ENCODE measurements at regions not wholly inside any gene's neighbourhood (a gene's known extent, or its start where the extent isn't known, plus 50 kb on each side); places are given as distances from the start of the nearest gene placed in this dataset.
"Not testable (repeated sequence)": the region's sequence is repeated elsewhere in the genome, so short reads cannot be mapped to it uniquely, and the experiment has no call there.

DNA sequence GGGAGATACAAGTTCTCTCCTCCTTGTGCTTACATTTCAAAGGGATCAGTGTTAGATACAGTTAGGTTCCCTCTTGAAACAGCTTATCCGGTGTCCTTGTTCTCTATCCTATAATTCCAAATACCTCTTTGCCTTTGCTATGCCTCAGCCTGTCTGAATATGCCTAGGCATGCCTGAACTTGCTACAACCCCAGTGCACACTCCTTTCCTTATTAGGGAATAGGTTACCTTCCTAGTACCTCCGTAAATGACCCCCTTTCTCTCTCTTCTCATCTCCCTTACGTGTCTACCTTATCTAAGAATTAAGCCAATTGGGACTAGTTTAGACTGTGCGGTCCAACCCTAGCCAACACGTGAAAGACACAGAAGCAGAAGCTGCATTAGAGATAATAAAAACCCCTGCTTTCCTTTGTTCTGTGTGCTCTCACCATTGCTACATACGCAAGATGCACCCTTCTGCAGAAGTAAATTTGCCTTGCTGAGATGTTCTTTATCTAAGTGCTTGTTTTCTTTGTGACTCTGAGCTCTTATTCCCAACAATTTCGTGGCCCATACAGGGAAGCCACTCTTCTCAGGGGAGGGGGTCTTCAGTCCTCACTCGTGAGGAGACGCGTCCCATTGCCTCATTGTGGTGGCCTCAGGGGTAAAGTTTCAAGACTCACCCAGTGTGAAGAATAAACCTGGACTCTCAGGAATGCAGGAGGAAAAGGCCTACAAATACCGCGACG lies 802.1 kb downstream of the PLA2G4A start:
- DNase-seq (ENCODE audit: low spot score) = no peak

- no peak for DNase-seq (ENCODE audit: low spot score)
These were observed 802.6 kb downstream of the PLA2G4A start for GRCh38 chr1:187631381-187631675.

- no peak for DNase-seq (ENCODE audit: low spot score)
These were observed 803.2 kb downstream of the PLA2G4A start for GRCh38 chr1:187631984-187632383.

DNA sequence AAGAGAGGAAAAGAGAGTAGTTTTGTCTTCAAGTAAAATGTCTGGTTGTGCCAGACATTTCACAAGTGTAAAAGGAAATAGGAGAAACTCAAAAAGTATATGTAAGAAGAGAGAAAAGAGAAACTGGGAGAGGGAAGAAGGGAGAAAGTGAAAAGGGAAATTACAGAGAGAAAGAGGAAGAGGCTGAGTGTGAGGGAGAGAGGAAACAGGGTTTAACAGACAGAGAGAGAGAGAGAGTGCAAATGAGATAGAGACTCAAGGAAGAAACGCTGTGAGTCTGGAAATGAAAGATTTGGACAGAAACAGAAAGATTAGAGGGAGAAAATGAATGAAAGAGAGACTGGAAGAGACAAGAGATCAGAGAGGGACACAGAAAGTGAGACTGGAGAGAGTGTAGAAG lies 806.2 kb downstream of the PLA2G4A start:
- DNase-seq (ENCODE audit: low spot score) = no peak

- DNase-seq (ENCODE audit: low spot score) = no peak
These were observed 810.1 kb downstream of the PLA2G4A start for GRCh38 chr1:187638733-187639434.

- DNase-seq (ENCODE audit: low spot score) = no peak
These were observed 812.3 kb downstream of the PLA2G4A start for GRCh38 chr1:187641015-187641414.

- DNase-seq (ENCODE audit: low spot score) = no peak
These were observed 812.7 kb downstream of the PLA2G4A start for GRCh38 chr1:187641463-187641862.

DNA sequence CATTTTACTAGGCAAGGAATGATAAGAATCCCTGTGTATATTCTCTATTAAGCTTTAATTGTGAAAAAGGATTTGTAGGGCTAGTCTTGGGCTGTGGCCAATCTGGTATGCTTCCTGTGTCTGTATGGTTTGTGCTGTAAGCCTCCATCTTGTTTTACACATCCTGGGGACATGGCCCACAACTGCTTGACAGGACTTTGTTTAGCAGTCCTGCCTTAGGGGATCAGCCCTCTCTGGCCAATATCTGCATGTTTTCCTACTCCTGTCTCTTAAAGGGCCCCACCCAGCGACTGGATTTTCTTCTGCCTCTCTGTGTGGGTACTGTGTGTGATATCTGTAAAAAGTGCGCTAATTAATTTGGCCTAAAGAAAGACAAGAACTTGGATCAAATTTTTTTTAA lies 813.2 kb downstream of the PLA2G4A start:
- DNase-seq (ENCODE audit: low spot score) = no peak

- no peak for DNase-seq (ENCODE audit: low spot score)
These were observed 816.9 kb downstream of the PLA2G4A start for GRCh38 chr1:187645651-187646050.

DNA sequence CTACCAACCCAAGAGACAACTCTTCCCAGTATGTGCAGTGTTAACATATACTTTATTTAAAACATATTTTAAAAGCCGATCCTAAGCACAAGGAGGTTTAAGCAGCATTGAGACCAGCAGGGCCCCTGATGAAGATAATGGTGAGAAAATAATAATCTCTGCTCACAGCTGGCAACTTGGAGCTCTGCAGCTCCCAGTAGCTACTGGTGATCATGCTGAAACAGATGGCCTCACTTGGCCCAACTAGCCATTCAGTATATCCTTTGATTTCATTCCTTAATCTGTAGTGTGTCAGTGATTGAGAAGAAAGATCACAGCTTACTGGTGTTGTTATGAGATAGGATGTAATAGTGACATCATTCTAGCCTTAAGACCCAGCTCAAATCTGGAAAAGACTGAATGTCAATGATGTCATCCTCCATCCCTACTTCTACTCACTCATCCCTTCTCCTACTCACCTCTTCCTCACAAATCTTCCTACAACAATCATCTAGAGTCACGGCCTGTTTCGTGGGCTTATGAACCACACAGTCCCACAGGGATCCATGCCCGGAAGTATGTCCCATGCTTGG lies 817.9 kb downstream of the PLA2G4A start:
- DNase-seq (ENCODE audit: low spot score) = no peak

GRCh38 chr1:187648091-187648490 lies 819.3 kb downstream of the PLA2G4A start:
- no peak for DNase-seq (ENCODE audit: low spot score)

DNA sequence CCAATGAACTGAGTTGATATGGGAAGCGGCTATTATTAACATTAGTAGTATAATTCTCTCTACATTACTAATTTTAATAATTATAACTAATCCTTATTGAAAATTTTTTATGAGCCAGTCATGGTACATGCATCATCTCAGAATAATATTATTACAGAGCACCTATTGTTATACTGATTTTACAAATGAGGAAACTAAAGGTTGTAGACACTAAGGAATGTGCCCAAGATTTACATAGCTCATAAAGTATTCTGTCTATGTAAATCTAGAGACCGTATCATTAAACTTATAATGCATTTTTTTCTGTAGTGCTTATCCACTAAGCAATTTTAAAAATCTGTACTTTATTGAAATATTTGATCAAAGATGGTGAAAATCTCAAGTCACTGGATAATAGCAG lies 825.9 kb downstream of the PLA2G4A start:
- no peak for DNase-seq (ENCODE audit: low spot score)

DNA sequence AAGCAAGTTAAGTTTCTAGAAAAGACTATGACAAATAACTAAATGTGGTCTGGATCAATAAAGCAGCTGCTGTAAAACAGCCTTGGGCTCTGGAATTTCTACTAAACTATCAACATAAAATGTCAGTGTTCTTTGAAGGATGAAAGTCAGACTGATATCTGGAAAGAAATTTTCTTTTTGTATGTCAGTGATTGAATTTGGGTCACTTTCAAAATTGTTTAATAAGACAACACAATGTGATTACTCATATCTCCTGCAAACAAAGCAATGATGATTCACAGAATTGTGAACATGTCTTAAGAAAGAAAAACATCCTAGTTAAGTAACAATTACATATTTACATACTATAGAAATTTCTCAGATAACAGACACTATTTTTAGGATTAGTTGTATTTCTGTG lies 826.4 kb downstream of the PLA2G4A start:
- no peak for DNase-seq (ENCODE audit: low spot score)

- DNase-seq (ENCODE audit: low spot score) = no peak
These were observed 836.7 kb downstream of the PLA2G4A start for GRCh38 chr1:187665483-187665882.

GRCh38 chr1:187680823-187681222 lies 852.1 kb downstream of the PLA2G4A start:
- no peak for DNase-seq (ENCODE audit: low spot score)

GRCh38 chr1:187682112-187682511 lies 853.4 kb downstream of the PLA2G4A start:
- no peak for DNase-seq (ENCODE audit: low spot score)

GRCh38 chr1:187685333-187685732 lies 856.6 kb downstream of the PLA2G4A start:
- DNase-seq (ENCODE audit: low spot score) = no peak

DNA sequence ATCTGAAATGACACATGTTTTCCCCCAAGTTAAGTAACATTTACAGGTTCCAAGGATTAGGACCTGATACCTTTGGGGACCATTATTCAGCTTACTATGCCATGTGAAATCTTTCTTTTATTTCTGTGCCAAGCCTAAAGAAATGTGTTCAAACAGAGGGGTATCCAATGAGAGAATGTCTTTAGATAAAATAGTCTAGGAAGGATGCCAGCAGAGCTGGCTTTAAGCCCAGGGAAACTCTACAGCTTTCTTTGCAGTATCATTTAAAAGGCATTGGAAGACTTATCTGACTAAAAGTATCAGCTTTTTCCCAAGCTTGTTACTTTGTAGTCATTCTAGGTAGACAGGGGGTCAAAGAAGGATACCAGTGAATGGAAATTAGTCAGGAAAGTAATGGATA lies 860.4 kb downstream of the PLA2G4A start:
- DNase-seq (ENCODE audit: low spot score) = no peak

- DNase-seq (ENCODE audit: low spot score) = no peak
These were observed 862.7 kb downstream of the PLA2G4A start for GRCh38 chr1:187691439-187691838.

- no peak for DNase-seq (ENCODE audit: low spot score)
These were observed 864.0 kb downstream of the PLA2G4A start for GRCh38 chr1:187692799-187693198.

DNA sequence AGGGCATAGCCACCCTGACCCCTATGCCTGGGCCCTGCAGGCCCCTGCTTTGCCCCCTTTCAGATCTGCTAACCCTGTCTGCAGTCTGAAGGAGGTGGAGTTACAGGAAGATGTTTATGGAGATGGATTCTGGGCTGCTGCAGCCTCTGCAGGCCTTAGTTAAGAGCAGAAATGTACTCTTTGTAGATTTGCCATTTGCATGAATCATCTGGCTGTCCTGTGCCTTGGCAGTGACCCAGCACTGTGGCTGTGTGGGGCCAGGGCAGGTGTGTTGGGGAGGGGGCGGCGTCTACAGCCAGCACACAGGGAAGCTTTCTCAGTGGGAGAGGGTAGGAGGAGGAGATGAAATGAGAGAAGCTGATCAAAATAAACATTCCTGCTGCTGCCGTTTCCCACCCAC lies 867.3 kb downstream of the PLA2G4A start:
- DNase-seq (ENCODE audit: low spot score) = no peak

DNA sequence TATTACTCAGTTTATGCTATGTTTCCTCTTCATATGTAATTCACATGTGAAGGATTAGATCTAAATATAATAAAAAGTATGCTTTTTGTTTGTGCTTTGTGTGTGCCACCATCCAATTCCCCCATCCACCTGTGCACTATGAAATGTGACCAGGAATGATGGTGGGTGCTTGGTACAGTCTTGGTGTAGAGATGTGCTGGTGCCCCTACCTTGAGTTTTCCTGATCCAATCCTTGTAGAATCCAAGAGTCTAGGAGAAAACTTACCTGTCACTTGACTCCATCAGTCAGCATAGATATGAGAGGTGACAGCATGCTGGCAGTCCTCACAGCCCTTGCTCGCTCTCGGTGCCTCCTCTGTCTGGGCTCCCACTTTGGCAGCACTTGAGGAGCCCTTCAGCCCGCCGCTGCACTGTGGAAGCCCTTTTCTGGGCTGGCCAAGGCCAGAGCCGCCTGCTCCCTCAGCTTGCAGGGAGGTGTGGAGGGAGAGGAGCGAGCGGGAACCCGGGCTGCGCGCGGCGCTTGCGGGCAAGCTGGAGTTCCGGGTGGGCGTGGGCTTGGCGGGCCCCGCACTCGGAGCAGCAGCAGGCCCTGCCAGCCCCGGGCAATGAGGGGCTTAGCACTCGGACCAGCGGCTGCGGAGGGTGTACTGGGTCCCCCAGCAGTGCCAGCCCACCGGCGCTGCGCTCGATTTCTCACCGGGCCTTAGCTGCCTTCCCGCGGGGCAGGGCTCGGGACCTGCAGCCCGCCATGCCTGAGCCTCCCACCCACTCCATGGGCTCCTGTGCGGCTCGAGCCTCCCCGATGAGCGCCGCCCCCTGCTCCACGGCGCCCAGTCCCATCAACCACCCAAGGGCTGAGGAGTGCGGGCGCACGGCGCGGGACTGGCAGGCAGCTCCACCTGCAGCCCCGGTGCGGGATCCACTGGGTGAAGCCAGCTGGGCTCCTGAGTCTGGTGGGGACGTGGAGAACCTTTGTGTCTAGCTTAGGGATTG lies 874.7 kb downstream of the PLA2G4A start:
- not testable (repeated sequence) for DNase-seq (ENCODE audit: low spot score)

Data from SW480 (cell line).